GM23338 (cell line): ENCODE measurements at regions not wholly inside any gene's neighbourhood (a gene's known extent, or its start where the extent isn't known, plus 50 kb on each side); places are given as distances from the start of the nearest gene placed in this dataset.

Source experiments
- ATAC-seq: fragments of 200-7000 bp; cut with Tn5 transposase; 3 replicates; pipeline ENCODE4 v1.9.1; 2020
- DNase-seq: peaks from one replicate; pipeline ENCODE4 v3.0.0-alpha.2; 2015; ENCODE audit warnings: low spot score
- H2AFZ ChIP-seq: fragments of 200-600 bp; sonication (generic); 2 replicates; pipeline ENCODE4 v1.8.0; 2016; ENCODE audit warnings: antibody characterized with exemption, mild to moderate bottlenecking, moderate library complexity
- H3F3A ChIP-seq: fragments of 200-600 bp; sonication (generic); replicated peaks from 2 replicates; pipeline ENCODE4 v1.8.0; 2017; ENCODE audit warnings: antibody characterized with exemption, mixed run types, low read depth
- H3K27ac ChIP-seq: fragments of 200-600 bp; sonication (generic); 2 replicates; pipeline ENCODE4 v1.6.1; 2016; ENCODE audit warnings: low read depth
- H3K27me3 ChIP-seq: fragments of 200-600 bp; sonication (generic); 2 replicates; pipeline ENCODE4 v1.8.0; 2016; ENCODE audit warnings: mild to moderate bottlenecking, mixed run types, moderate library complexity; ENCODE audit not compliant: insufficient read depth
- H3K36me3 ChIP-seq: fragments of 200-600 bp; sonication (generic); 2 replicates; pipeline ENCODE4 v1.8.0; 2016; ENCODE audit warnings: mild to moderate bottlenecking; ENCODE audit not compliant: insufficient read depth
- H3K4me1 ChIP-seq: fragments of 200-600 bp; sonication (generic); 2 replicates; pipeline ENCODE4 v1.8.0; 2016; ENCODE audit warnings: mild to moderate bottlenecking, moderate library complexity; ENCODE audit not compliant: insufficient read depth
- H3K4me2 ChIP-seq: fragments of 200-600 bp; sonication (generic); 2 replicates; pipeline ENCODE4 v1.7.1; 2017; ENCODE audit warnings: mixed run types
- H3K4me3 ChIP-seq: fragments of 200-600 bp; sonication (generic); 2 replicates; pipeline ENCODE4 v1.6.1; 2016; ENCODE audit warnings: mixed run types
- H3K79me2 ChIP-seq: fragments of 200-600 bp; sonication (generic); replicated peaks from 2 replicates; pipeline ENCODE4 v1.8.0; 2017; ENCODE audit warnings: mild to moderate bottlenecking; ENCODE audit not compliant: insufficient read depth
- H3K9me2 ChIP-seq: fragments of 200-600 bp; sonication (generic); 2 replicates; pipeline ENCODE4 v1.8.0; 2017; ENCODE audit not compliant: insufficient read depth
- H4K20me1 ChIP-seq: fragments of 200-600 bp; sonication (generic); replicated peaks from 2 replicates; pipeline ENCODE4 v1.8.0; 2017; ENCODE audit warnings: mild to moderate bottlenecking; ENCODE audit not compliant: insufficient read depth
- H3K27ac Mint-ChIP-seq: 2 replicates; pipeline ENCODE4 v1.8.0; 2020; ENCODE audit warnings: inconsistent platforms, mild to moderate bottlenecking, moderate library complexity, mixed read lengths
- H3K27me3 Mint-ChIP-seq: 3 replicates; pipeline ENCODE4 v1.8.0; 2022; ENCODE audit warnings: low read depth, mild to moderate bottlenecking, moderate library complexity, mixed read lengths, inconsistent platforms; ENCODE audit not compliant: insufficient read depth, poor library complexity
- H3K36me3 Mint-ChIP-seq: 3 replicates; pipeline ENCODE4 v1.8.0; 2021; ENCODE audit warnings: low read depth, mild to moderate bottlenecking, inconsistent platforms, moderate library complexity, mixed read lengths
- H3K4me1 Mint-ChIP-seq: 3 replicates; pipeline ENCODE4 v1.8.0; 2020; ENCODE audit warnings: mild to moderate bottlenecking, inconsistent platforms, mixed read lengths
- H3K4me3 Mint-ChIP-seq: 3 replicates; pipeline ENCODE4 v1.8.0; 2021; ENCODE audit warnings: moderate library complexity, mild to moderate bottlenecking, inconsistent platforms, mixed read lengths
- H3K9me3 Mint-ChIP-seq: 3 replicates; pipeline ENCODE4 v1.8.0; 2020; ENCODE audit warnings: moderate library complexity, mild to moderate bottlenecking, inconsistent platforms, mixed read lengths
- CREB1 ChIP-seq: fragments of 250-450 bp; sonication (Bioruptor Pico); IDR thresholded peaks from 2 replicates; pipeline ENCODE4 v1.5.0; 2020; ENCODE audit warnings: low read depth, mild to moderate bottlenecking, moderate library complexity
- ETS1 ChIP-seq: IDR thresholded peaks from 2 replicates; pipeline ENCODE4 v1.6.1; 2016; ENCODE audit warnings: antibody characterized with exemption
- EZH2 ChIP-seq: fragments of 200-600 bp; sonication (generic); IDR thresholded peaks from one replicate; pipeline ENCODE4 v1.8.0; 2017; ENCODE audit warnings: antibody characterized with exemption, mild to moderate bottlenecking, low read depth; ENCODE audit not compliant: unreplicated experiment
- EZH2phosphoT487 ChIP-seq: fragments of 200-600 bp; sonication (generic); IDR thresholded peaks from one replicate; pipeline ENCODE4 v1.8.1; 2018; ENCODE audit warnings: antibody characterized with exemption; ENCODE audit not compliant: unreplicated experiment
- JUNB ChIP-seq: IDR thresholded peaks from one replicate; pipeline ENCODE4 v1.6.1; 2016; ENCODE audit warnings: antibody characterized with exemption; ENCODE audit not compliant: unreplicated experiment
- POLR2AphosphoS5 ChIP-seq: IDR thresholded peaks from 2 replicates; pipeline ENCODE4 v1.6.1; 2016; ENCODE audit warnings: antibody characterized with exemption, low read depth
- REST ChIP-seq: IDR thresholded peaks from one replicate; pipeline ENCODE4 v1.6.1; 2018; ENCODE audit warnings: antibody characterized with exemption; ENCODE audit not compliant: unreplicated experiment
- STAT1 ChIP-seq: IDR thresholded peaks from one replicate; pipeline ENCODE4 v1.6.1; 2016; ENCODE audit warnings: antibody characterized with exemption; ENCODE audit not compliant: unreplicated experiment
- ZNF114 ChIP-seq: fragments of 250-450 bp; sonication (Bioruptor Pico); IDR thresholded peaks from 2 replicates; pipeline ENCODE4 v1.5.0; 2020; ENCODE audit warnings: mild to moderate bottlenecking, moderate library complexity
- ZNF331 ChIP-seq: fragments of 250-450 bp; sonication (Bioruptor Pico); IDR thresholded peaks from 2 replicates; pipeline ENCODE4 v1.5.0; 2020; ENCODE audit warnings: low read depth, mild to moderate bottlenecking, moderate library complexity
- TF ChIP-seq, protein P1 (sequence below): fragments of 250-450 bp; sonication (Bioruptor Pico); IDR thresholded peaks from 2 replicates; pipeline ENCODE4 v1.5.0; 2020; ENCODE audit warnings: mild to moderate bottlenecking, moderate library complexity
- TF ChIP-seq, protein P2 (sequence below), 2 experiments: fragments of 200-600 bp in 1 of 2; sonication (generic) in 1 of 2; conservative IDR thresholded peaks; 2 replicates each; pipeline versions ENCODE4 v1.5.1 to v1.6.1; 2016 to 2017; ENCODE audit warnings: antibody characterized with exemption in 2 of 2, low read depth in 2 of 2, mild to moderate bottlenecking in 2 of 2, moderate library complexity in 1 of 2

DNA sequence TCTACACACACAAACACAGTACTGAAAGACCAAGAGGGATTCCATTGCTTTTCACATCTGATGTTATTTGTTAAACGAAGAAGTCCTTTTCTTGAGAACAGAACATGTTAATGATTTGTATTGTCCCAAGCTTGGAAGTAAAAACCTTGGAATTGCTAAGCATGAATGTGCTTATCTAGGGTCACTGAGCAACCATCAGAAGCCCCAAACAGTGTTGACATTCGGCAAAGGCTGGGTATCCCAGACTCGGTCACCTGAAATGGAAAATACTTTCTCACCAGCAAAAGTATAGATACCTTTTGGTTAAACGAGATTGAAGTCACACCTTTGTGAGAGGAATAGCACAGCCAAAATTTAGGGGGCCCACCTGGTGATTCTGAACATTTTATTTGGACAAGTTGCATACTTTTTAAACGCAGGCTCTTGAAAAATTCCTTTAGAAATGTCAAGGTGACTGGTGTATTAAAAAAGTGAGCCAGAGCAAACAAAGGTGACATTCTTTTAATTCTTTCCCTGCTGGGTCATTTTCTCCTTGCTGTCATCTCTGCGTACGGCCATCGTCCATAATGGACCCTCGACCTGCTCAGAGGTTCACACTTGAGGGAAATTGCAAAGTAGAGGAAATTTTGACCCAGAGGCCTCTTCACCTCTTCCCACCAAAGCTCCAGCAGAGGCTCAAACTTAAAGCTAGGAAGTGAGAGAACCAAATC lies 95.8 kb upstream of the FOXA2 start:
- Histone ChIP-seq H3K27ac (no peak overlapping the region), H3K9me2 (no peaks in the 10 kb centered on the region), H3K4me2 (no peak overlapping the region), H2AFZ (no peak overlapping the region), H3K79me2 (no peaks in the 10 kb centered on the region), H3K27me3 (no peaks in the 10 kb centered on the region), H3K4me3 (no peak overlapping the region), H4K20me1 (no peaks in the 10 kb centered on the region), H3K36me3 (no peaks in the 10 kb centered on the region), H3K4me1 (peaks cover 7% of the 10 kb centered on the region), H3F3A (no peaks in the 10 kb centered on the region)
- H3K9me3 Mint-ChIP-seq = peaks cover 6% of the 10 kb centered on the region
- ATAC-seq (no peak), DNase-seq (no peak)
- H3K4me1 Mint-ChIP-seq = peaks cover 12% of the 10 kb centered on the region
- H3K36me3 Mint-ChIP-seq = no peaks in the 10 kb centered on the region
- H3K27ac Mint-ChIP-seq = no peak overlapping the region
- peaks cover 13% of the 10 kb centered on the region for H3K27me3 Mint-ChIP-seq
- no peak overlapping the region for H3K4me3 Mint-ChIP-seq
- TF ChIP-seq, protein P1, sequence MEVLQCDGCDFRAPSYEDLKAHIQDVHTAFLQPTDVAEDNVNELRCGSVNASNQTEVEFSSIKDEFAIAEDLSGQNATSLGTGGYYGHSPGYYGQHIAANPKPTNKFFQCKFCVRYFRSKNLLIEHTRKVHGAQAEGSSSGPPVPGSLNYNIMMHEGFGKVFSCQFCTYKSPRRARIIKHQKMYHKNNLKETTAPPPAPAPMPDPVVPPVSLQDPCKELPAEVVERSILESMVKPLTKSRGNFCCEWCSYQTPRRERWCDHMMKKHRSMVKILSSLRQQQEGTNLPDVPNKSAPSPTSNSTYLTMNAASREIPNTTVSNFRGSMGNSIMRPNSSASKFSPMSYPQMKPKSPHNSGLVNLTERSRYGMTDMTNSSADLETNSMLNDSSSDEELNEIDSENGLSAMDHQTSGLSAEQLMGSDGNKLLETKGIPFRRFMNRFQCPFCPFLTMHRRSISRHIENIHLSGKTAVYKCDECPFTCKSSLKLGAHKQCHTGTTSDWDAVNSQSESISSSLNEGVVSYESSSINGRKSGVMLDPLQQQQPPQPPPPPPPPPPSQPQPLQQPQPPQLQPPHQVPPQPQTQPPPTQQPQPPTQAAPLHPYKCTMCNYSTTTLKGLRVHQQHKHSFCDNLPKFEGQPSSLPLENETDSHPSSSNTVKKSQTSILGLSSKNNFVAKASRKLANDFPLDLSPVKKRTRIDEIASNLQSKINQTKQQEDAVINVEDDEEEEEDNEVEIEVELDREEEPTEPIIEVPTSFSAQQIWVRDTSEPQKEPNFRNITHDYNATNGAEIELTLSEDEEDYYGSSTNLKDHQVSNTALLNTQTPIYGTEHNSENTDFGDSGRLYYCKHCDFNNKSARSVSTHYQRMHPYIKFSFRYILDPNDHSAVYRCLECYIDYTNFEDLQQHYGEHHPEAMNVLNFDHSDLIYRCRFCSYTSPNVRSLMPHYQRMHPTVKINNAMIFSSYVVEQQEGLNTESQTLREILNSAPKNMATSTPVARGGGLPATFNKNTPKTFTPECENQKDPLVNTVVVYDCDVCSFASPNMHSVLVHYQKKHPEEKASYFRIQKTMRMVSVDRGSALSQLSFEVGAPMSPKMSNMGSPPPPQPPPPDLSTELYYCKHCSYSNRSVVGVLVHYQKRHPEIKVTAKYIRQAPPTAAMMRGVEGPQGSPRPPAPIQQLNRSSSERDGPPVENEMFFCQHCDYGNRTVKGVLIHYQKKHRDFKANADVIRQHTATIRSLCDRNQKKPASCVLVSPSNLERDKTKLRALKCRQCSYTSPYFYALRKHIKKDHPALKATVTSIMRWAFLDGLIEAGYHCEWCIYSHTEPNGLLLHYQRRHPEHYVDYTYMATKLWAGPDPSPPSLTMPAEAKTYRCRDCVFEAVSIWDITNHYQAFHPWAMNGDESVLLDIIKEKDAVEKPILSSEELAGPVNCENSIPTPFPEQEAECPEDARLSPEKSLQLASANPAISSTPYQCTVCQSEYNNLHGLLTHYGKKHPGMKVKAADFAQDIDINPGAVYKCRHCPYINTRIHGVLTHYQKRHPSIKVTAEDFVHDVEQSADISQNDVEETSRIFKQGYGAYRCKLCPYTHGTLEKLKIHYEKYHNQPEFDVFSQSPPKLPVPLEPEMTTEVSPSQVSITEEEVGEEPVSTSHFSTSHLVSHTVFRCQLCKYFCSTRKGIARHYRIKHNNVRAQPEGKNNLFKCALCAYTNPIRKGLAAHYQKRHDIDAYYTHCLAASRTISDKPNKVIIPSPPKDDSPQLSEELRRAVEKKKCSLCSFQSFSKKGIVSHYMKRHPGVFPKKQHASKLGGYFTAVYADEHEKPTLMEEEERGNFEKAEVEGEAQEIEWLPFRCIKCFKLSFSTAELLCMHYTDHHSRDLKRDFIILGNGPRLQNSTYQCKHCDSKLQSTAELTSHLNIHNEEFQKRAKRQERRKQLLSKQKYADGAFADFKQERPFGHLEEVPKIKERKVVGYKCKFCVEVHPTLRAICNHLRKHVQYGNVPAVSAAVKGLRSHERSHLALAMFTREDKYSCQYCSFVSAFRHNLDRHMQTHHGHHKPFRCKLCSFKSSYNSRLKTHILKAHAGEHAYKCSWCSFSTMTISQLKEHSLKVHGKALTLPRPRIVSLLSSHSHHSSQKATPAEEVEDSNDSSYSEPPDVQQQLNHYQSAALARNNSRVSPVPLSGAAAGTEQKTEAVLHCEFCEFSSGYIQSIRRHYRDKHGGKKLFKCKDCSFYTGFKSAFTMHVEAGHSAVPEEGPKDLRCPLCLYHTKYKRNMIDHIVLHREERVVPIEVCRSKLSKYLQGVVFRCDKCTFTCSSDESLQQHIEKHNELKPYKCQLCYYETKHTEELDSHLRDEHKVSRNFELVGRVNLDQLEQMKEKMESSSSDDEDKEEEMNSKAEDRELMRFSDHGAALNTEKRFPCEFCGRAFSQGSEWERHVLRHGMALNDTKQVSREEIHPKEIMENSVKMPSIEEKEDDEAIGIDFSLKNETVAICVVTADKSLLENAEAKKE (CRISPR knock-in tag) = no peak
- no peak for TF ChIP-seq ETS1
- TF ChIP-seq EZH2 = no peak
- TF ChIP-seq REST = no peak
- no peak for TF ChIP-seq EZH2phosphoT487
- no peak for TF ChIP-seq STAT1
- no peak for TF ChIP-seq ZNF331 (CRISPR knock-in tag)
- no peak for TF ChIP-seq ZNF114 (CRISPR knock-in tag)
- no peak for TF ChIP-seq POLR2AphosphoS5
- TF ChIP-seq, protein P2, sequence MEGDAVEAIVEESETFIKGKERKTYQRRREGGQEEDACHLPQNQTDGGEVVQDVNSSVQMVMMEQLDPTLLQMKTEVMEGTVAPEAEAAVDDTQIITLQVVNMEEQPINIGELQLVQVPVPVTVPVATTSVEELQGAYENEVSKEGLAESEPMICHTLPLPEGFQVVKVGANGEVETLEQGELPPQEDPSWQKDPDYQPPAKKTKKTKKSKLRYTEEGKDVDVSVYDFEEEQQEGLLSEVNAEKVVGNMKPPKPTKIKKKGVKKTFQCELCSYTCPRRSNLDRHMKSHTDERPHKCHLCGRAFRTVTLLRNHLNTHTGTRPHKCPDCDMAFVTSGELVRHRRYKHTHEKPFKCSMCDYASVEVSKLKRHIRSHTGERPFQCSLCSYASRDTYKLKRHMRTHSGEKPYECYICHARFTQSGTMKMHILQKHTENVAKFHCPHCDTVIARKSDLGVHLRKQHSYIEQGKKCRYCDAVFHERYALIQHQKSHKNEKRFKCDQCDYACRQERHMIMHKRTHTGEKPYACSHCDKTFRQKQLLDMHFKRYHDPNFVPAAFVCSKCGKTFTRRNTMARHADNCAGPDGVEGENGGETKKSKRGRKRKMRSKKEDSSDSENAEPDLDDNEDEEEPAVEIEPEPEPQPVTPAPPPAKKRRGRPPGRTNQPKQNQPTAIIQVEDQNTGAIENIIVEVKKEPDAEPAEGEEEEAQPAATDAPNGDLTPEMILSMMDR (conservative IDR thresholded peaks at IDR 0.05; ENCODE audit: low read depth in 2 of 2) = no peak
- TF ChIP-seq JUNB = no peak
- TF ChIP-seq CREB1 (CRISPR knock-in tag) = no peak
